ENCODE measurements at regions not wholly inside any gene's neighbourhood (a gene's known extent, or its start where the extent isn't known, plus 50 kb on each side); places are given as distances from the start of the nearest gene placed in this dataset.
"Not testable (repeated sequence)": the region's sequence is repeated elsewhere in the genome, so short reads cannot be mapped to it uniquely, and the experiment has no call there.

DNA sequence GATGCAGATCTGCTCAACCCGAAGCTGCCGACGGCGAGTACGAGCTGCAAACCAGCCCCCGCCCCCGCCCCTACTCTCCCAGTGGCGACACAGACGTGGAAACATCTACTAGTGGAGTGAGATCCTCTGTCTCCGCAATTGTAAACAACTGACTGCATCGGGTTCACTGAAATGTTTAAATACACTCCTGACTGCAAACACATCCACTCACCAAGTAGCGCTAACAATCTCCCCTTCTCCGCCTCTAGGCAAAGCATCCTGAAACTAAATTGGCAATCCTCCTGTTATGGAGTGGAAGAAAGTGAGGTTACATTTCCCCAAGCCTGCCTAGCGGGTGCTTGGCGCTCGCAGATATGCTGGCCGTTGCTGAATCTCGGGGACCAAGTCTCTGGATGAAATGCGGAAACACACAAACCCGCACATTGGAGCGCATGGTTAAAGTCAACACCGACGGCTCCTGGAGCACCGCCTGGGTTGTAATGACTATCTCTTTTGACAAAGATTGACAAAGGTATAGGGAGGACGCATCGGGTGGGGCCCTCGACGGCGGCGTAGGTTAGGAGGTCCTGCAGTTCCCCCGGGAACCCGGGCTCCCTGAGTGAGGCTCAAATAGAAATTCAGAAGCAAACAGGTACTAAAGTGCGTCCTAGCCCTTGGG, 117.0 kb upstream of the TEX13C start:
- DNase-seq: no peak

DNA sequence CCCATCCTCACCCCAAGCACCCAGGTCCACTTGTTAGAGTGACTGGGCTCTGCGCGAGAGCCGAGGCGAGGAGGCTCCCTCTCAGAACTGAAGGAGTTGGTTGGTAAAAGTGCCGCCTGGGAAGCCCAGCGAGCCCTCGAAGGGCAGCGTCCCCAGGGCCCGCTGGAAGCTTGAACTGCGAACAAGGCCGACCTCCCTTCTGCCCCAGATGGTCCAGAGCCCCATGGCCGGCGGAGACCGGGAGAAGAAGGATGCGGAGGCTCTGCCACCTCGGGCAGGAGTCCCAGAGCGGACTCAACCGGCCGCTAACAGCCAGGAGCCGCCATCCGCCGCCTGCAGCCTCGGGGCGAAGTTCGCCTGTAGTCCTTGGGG, 116.3 kb upstream of the TEX13C start:
- no peak for DNase-seq

DNA sequence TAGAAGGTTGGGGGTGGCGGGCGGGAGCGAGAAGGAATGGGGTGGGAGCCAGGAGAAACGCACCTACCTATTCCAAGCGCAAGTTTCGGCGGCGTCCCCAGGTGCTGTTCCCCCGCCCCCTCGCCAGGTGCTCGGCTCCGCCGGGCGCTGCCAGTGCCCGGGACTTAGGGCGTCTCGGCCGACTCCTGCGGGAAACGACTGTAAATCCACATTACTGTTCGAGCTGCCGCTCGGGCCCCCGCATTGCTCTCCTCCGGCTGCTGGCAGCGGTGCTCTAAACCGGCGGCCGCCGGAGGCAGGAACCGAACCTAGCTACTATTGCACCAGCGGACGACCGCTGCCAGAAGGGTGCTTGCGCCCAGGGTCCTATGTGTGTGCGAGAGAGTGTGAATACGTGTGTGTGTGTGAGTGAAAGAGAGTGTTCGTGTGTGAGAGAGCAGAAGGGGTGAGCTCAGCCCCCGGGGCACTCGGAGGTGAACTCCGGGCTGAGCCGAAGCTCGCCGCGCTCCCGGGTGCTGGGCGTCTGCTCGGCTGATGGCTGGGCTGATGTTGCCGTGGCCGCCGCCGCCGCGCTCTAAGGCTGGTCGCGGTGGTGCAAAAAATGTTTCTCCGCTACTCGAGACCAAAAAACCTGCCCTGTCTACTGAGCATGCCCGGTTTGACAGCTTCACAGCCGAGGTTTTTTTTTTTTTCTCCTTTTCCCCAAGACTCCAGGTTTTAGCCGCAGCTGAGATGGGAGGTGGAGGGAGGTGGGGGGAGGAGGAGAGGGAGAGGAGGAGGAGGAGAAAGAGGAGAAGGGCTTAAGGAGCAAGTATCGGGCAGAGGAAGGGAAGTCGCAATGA, 115.7 kb upstream of the TEX13C start:
- no peak for DNase-seq

DNA sequence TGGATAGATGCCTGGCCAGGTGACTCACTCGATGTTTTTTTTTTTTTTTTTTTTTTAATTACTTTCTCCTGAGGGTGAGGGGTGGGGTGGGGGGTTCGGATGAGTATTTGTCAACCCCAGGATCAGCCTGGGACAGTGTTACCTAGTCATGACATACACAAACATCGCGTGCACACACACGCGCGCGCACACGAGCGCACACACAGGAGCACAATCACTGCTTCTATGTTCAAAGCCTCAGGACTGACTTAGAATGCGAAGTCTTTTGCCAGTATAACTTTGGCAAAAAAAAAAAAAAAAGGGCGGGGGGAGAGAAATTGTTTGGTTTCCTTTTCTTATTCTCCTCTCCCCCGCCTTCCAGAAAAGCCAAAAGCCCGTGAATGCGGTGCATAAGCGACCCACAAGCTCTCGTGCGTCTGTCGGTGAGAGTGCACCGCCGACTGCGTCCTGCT, 115.0 kb upstream of the TEX13C start:
- no peak for DNase-seq

DNA sequence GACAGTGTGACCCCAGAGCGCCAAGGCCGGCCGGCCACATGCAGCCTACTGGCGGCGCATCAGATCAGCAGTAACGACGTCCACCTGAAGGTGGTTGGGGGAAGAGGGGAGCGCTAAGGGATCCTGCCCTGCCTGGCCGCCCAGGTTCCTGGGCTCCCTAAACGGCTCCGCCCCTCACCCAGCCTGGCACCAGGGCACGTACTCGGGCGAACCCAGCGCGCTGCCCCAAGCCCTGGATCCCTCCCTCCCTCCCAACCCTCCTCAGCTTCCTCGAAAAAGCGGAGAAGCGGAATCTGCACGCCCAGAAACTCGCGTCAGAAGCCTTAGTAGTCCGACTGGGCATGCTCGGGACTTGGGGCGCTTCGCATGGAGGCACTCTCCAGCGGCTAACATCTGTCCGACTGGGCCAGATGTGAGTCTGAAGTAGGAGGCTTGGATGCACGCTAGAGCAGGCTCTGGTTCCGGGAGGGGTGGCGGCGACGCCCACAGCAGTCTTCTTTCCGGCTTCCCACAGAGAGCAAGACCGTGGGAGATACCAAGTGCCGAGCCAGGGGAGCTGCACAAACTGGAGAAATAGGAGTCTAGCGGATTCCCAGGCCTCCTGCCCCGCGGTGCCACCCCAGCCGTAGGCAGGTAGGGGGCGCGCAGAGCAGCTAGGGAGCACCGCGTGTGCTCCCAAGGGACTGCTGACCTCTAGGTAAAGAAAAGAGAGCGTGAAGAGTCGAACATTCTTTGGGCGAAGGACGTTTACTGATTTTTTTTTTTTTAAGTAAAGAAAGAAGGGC, 114.3 kb upstream of the TEX13C start:
- DNase-seq: no peak

DNA sequence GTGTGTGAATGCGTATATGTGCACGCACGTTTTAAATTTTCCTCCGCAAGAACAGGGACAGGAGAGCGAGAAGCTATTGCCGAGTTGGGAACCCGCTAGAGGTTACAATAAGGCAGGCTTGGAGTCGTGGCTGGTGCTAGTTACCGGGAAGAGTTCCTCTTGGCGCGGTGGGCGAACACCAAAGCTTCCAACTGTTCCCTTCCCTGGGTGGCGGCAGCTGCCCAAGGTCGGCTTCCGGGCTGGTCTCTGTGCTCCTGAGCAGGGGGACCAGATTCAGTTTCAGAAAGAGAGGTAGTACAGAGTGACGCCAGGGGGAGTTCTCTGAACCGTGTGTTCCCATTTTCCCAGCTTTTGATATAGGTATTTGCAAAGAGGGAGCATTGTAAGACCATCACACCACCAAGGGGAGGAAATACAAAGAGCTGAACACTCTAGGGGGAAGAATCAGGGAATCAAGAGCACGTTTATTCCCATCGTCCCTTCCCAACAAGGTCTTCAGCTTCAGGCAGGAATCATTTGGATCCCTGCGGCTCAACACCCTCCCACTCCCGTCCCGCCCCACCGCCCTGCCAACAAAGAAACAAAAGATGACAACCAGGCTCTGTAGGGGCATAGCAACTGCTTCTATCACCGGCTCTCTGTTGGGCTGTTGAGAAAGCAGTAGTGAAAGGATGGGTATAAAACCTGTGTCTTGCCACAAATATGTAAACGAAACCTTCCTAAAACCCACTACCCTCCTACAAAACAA, 113.6 kb upstream of the TEX13C start:
- no peak for DNase-seq

DNA sequence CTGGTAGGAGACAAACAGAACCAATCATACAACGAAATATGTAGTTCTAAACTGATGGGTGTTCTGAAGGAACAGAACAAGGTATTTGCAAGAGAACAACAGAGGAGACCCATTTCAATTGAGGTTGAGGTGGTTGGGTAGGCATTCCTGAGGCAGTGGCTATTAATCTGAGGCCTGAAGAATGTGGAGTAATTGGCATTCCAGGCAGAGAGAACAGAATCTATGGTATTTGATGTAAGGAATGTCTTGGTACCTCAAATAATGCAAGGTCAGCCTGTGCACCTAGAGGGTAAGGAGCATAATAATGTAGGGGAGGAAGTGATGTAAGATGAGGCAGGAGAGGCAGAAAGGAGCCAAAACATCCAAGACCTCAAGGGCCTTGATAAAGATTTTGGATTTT, 109.5 kb upstream of the TEX13C start:
- DNase-seq: no peak

DNA sequence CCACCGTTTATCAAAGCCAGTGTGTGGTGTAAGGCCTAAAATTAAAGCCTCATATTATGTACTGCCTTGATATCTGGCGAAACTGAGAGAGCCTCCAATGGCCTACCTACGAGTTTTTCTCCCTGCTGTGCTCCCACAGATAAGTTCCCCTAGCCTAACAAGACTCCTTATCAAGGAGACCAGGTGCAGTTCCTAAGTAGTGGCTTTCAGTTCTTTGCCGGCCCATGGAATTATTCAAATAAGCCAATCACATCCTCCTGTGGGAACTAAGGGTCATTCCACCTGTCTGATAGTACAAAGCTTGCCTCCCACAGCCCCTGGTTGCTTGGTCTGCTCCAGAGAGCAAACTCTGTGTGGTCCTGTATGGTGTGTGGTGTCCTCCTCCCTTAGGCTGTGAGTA, 99.8 kb upstream of the TEX13C start:
- no peak for DNase-seq

DNA sequence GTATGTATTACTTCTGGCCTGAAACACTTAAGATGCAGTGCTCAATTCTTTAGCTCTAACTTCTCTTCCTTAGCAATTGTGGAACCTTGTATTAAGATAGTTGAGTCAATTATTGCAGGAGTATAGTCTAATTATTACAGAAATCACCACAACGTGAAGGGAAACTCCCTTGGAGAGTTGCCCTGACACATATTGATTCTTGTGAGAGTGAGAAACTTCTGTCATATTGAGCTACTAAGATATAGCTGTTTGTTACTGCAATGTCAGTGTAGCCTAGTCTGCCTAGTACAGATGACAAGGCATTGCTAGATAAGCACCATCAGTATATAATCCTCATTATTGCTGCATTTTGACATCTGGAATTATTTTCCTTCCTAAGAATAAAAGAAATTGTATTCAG, 82.7 kb upstream of the TEX13C start:
- no peak for DNase-seq

DNA sequence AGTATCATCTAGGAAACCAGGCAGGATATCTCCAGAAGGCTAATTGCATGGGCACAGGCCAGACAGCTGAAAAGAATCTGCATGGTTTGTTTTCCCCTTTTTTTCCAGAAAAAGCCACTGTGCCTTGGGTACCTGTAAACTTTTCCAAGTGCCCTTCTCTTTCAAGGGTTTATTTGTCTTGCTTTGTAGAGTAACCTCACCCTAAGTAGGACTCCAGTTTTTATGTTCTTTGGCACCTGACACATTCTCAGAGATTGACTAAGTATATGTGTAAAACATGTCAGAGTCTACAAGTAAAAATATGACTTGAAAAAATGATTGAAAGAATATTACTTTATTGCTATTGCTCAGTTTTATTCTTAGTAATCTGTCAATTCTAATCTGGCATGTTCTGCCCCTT, 70.7 kb upstream of the TEX13C start:
- DNase-seq: no peak

DNA sequence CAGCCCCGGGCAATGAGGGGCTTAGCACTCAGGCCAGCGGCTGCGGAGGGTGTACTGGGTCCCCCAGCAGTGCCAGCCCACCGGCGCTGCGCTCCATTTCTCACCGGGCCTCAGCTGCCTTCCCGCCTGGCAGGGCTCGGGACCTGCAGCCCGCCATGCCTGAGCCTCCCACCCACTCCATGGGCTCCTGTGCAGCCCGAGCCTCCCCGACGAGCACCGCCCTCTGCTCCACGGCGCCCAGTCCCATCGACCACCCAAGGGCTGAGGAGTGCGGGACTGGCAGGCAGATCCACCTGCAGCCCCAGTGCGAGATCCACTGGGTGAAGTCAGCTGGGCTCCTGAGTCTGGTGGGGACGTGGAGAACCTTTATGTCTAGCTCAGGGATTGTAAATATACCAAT, 63.9 kb upstream of the TEX13C start:
- not testable (repeated sequence) for DNase-seq

DNA sequence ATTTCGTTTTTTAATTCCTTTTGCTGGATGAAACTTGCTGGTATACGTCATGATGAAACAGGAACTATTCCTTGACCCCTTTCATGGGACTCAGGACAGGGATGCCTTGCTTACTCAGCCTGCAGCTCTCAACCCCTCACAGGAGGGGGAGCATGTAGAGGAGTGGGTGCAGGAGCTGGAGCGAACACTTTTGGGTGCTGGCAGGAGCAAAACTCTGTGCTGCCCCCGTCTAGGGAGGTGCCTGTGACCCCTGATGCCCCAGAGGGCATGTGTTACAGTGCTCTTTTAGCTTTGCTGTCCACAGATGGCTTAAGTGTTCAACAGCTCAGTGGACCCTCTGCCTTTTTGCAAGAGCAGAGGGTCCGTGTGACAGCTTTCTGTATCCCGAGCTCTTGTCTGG, 56.8 kb upstream of the TEX13C start:
- DNase-seq: no peak

DNA sequence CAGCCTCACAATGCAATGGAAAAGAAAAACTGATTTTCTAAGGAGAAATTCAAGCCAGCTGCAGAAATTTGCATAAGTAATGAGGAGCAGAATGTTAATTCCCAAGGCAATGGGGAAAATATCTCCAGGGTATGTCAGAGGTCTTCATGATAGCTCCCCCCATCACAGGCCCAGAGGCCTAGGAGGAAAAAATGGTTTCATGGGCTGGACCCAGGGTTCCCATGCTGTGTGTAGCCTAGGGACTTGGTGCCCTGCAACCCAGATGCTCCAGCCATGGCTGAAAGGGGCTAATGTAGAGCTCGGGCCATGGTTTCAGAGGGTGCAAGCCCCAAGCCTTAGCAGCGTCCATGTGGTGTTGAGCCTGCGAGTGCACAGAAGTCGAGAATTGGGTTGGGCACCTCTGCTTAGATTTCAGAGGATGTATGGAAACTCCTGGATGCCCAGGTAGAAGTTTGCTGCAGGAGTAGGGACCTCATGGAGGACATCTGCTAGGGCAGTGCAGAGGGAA, 53.5 kb upstream of the TEX13C start:
- DNase-seq: no peak

Measured in CD4-positive, alpha-beta T cell treated with Interleukin-21 for 1 hour (primary cell).